Right lobe of liver (tissue), 6 donors: ENCODE measurements at regions not wholly inside any gene's neighbourhood (a gene's known extent, or its start where the extent isn't known, plus 50 kb on each side); places are given as distances from the start of the nearest gene placed in this dataset.
"Not testable (repeated sequence)": the region's sequence is repeated elsewhere in the genome, so short reads cannot be mapped to it uniquely, and the experiment has no call there.

Source experiments
- ATAC-seq, 4 donors: fragments of 200-7000 bp; cut with Tn5 transposase; one replicate each; pipeline ENCODE4 v1.9.1; 2020; ENCODE audit warnings: mild to moderate bottlenecking in 4 of 4, moderate library complexity in 4 of 4
- DNase-seq, 3 donors: peaks; one replicate each; pipeline ENCODE4 v3.0.0-alpha.2; 2020
- H3K27ac ChIP-seq, 3 donors: fragments of 200-600 bp; one replicate each; pipeline ENCODE4 v1.8.0; 2022
- H3K27me3 ChIP-seq, 2 donors: fragments of 200-600 bp; one replicate each; pipeline ENCODE4 v1.8.0; 2022
- H3K36me3 ChIP-seq, 4 donors: fragments of 200-600 bp; sonication (generic) in 1 of 4; one replicate each; pipeline versions ENCODE4 v1.5.1 to v1.8.0; 2017 to 2022; ENCODE audit warnings: control low read depth in 1 of 4
- H3K4me1 ChIP-seq, 4 donors: fragments of 200-600 bp; sonication (generic) in 1 of 4; one replicate each; pipeline versions ENCODE4 v1.5.1 to v1.8.0; 2017 to 2022; ENCODE audit warnings: control low read depth in 1 of 4
- H3K4me3 ChIP-seq, 3 donors: fragments of 200-600 bp; one replicate each; pipeline ENCODE4 v1.8.0; 2022
- H3K9me3 ChIP-seq, 4 donors: fragments of 200-600 bp; sonication (generic) in 1 of 4; one replicate each; pipeline versions ENCODE4 v1.5.1 to v1.8.0; 2017 to 2022; ENCODE audit warnings: control low read depth in 1 of 4
- CTCF ChIP-seq, 4 donors: fragments of 200-600 bp in 3 of 4; fragments of 450-650 bp in 1 of 4; IDR thresholded peaks; one replicate each; pipeline versions ENCODE4 v1.5.1 to v1.8.0; 2016 to 2022; ENCODE audit warnings: antibody characterized with exemption in 4 of 4, mild to moderate bottlenecking in 2 of 4
- POLR2A ChIP-seq: fragments of 450-650 bp; IDR thresholded peaks from one replicate; pipeline ENCODE4 v1.6.1; 2017; ENCODE audit warnings: antibody characterized with exemption, mild to moderate bottlenecking
- WGBS: methylation state at CpG from one replicate; pipeline ENCODE4 v1.1.6; 2018; ENCODE audit warnings: low coverage, low lambda C conversion rate; ENCODE audit not compliant: insufficient coverage; ENCODE audit errors: missing lambda C conversion rate; 5-methylcytosine and 5-hydroxymethylcytosine counted together
- intact Hi-C, 2 donors: fragments of 100-400 bp; cut with DNase I; formaldehyde crosslinking; loops; one replicate each; pipeline versions ENCODE4 v1.11.2 to v1.14.1; 2022
- donor health status: DM: no; HTN: yes; CAD: no.
- donor health status: DM: no; HTN: no; CAD: no.
- donor health status: DM: no; HTN: no; CAD: no.
- donor health status: DM: no; HTN: yes; CAD: no.
- donor health status: DM: no; HTN: yes; CAD: no.

DNA sequence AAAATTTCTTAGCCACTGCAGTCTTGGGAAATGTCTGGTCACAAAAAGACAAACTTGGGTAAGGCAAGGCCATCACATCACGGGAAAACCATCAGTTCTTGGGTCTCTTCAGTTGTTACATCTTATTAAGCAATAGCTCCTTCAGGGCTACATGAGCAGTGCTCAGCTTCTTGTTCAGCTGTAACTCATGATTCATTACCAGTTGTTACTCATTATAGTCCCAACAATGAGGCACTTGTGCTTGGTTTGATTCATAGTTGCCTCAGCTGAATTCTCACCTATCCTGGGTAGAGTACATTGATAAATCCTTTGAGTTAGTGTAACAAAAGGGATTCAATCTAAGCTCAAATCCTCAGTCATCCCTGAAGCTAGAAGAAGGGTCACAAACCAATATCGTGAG lies 102.4 kb upstream of the DCC start:
- DNase-seq = no peak
- H3K4me3 ChIP-seq = no peak overlapping the region
- H3K4me1 ChIP-seq = no peaks in the 10 kb centered on the region
- no peaks in the 10 kb centered on the region for H3K9me3 ChIP-seq
- no peaks in the 10 kb centered on the region for H3K36me3 ChIP-seq
- no peaks in the 10 kb centered on the region for H3K27me3 ChIP-seq
- TF ChIP-seq CTCF (IDR thresholded peaks at IDR 0.05) (no peak), POLR2A (no peak)
- H3K27ac ChIP-seq = no peak overlapping the region
- intact Hi-C loops = no loop called here
- no peak for ATAC-seq
- 33% methylated on average over 1 of the region's 2 CpGs for WGBS

DNA sequence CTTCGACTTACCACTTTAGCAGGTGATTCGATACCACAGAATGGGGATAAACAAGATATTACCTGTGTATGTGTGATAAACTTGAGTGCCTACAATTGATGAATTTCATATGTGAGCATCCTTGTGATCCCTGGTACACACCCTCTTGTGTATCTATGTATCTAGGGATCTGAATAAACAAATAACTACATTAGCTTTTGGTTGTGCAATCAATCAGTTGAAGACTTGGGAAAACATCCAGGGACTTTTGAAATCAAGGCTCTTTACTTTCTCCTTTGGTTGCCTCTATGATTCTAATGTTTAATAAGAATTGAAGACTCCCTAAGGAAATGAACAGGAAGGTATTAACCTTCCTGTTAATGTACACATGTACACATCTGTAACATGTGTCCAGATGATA lies 97.3 kb upstream of the DCC start:
- no peaks in the 10 kb centered on the region for H3K36me3 ChIP-seq
- no peaks in the 10 kb centered on the region for H3K27me3 ChIP-seq
- H3K27ac ChIP-seq = no peak overlapping the region
- no peaks in the 10 kb centered on the region for H3K4me1 ChIP-seq
- DNase-seq = no peak
- H3K9me3 ChIP-seq = no peaks in the 10 kb centered on the region
- no peak for ATAC-seq
- H3K4me3 ChIP-seq = no peak overlapping the region
- intact Hi-C loops = no loop called here
- TF ChIP-seq CTCF (IDR thresholded peaks at IDR 0.05) (no peak), POLR2A (no peak)
- 65% methylated on average over 2 of the region's 2 CpGs for WGBS

- WGBS = 48% methylated on average over 2 of the region's 2 CpGs
- Histone ChIP-seq H3K4me1 (no peaks in the 10 kb centered on the region), H3K4me3 (no peak overlapping the region), H3K27me3 (no peaks in the 10 kb centered on the region), H3K36me3 (no peaks in the 10 kb centered on the region), H3K9me3 (no peaks in the 10 kb centered on the region), H3K27ac (no peak overlapping the region)
- ATAC-seq = no peak
- TF ChIP-seq POLR2A (no peak), CTCF (IDR thresholded peaks at IDR 0.05) (no peak)
- DNase-seq = no peak
- intact Hi-C loops = no loop called here
These were observed 95.3 kb upstream of the DCC start for GRCh38 chr18:52244658-52245057.

DNA sequence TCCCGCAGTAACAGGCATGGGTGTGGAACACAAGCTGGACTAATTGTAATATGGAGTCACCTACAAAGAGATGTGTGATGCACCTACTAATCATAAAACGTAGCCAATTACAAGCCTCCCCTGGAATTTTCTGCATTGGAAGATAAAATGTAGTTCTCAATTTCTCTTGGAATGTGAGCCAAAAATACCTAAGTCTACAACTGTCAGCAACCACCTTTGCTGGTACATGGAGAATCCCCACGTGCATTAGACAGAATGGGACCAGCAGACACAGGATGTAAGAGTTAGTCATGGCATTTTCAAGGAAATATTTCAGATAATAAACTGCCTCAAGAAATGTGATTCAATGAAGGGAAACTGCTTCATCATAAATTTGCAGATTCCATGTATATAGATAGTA lies 85.6 kb upstream of the DCC start:
- Histone ChIP-seq H3K36me3 (no peaks in the 10 kb centered on the region), H3K4me3 (no peak overlapping the region), H3K4me1 (no peaks in the 10 kb centered on the region), H3K27ac (no peak overlapping the region), H3K27me3 (no peaks in the 10 kb centered on the region), H3K9me3 (no peaks in the 10 kb centered on the region)
- DNase-seq = no peak
- TF ChIP-seq POLR2A (no peak), CTCF (IDR thresholded peaks at IDR 0.05) (no peak)
- intact Hi-C loops = no loop called here
- no peak for ATAC-seq
- 57% methylated on average over 3 of the region's 3 CpGs for WGBS

DNA sequence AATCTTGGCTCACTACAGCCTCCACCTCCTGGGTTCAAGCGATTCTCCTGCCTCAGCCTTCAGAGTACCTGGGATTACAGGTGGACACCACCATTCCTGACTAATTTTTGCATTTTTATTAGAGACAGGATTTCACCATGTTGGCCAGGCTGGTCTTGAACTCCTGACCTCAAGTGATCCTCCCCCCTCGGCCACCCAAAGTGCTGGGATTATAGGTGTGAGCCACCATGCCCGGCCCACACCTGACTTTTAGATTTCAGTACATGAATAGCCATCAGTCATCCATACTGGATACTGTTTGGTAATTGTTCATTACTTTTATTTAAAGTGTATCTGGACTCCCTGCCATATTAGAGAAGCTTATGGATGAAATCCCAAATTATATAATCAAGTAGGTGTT lies 82.6 kb upstream of the DCC start:
- H3K27ac ChIP-seq, H3K4me3 ChIP-seq, intact Hi-C loops, ATAC-seq, H3K4me1 ChIP-seq, H3K36me3 ChIP-seq, H3K27me3 ChIP-seq, DNase-seq, H3K9me3 ChIP-seq: not testable (repeated sequence)
- 47% methylated on average over 3 of the region's 3 CpGs for WGBS
